ENCODE measurements at regions not wholly inside any gene's neighbourhood (a gene's known extent, or its start where the extent isn't known, plus 50 kb on each side); places are given as distances from the start of the nearest gene placed in this dataset.

GRCh38 chrX:69031971-69032391 is 133.3 kb downstream of the PJA1 start:
- TF ChIP-seq, protein P1, sequence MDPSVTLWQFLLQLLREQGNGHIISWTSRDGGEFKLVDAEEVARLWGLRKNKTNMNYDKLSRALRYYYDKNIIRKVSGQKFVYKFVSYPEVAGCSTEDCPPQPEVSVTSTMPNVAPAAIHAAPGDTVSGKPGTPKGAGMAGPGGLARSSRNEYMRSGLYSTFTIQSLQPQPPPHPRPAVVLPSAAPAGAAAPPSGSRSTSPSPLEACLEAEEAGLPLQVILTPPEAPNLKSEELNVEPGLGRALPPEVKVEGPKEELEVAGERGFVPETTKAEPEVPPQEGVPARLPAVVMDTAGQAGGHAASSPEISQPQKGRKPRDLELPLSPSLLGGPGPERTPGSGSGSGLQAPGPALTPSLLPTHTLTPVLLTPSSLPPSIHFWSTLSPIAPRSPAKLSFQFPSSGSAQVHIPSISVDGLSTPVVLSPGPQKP (IDR thresholded peaks at IDR 0.05; ENCODE audit: borderline replicate concordance, low read depth, low read length): no peak
- TF ChIP-seq CEBPB (IDR thresholded peaks at IDR 0.05; ENCODE audit: low read depth, low read length): no peak
- no peak for TF ChIP-seq CTCF (conservative IDR thresholded peaks at IDR 0.05; ENCODE audit: low read depth, low read length)
- TF ChIP-seq NFE2L2 (IDR thresholded peaks at IDR 0.05; ENCODE audit: low read depth, low read length): no peak
- TF ChIP-seq SMC3 (IDR thresholded peaks at IDR 0.05; ENCODE audit: low read depth, low read length): no peak
- TF ChIP-seq POLR2A (IDR thresholded peaks at IDR 0.05; ENCODE audit: low read depth, low read length): no peak

Measured in IMR-90 (cell line).